ENCODE measurements at regions not wholly inside any gene's neighbourhood (a gene's known extent, or its start where the extent isn't known, plus 50 kb on each side); places are given as distances from the start of the nearest gene placed in this dataset.

- no peak overlapping the region for H3K27ac ChIP-seq
- TF ChIP-seq CTCF (IDR thresholded peaks at IDR 0.05) (no peak), ZFX (IDR thresholded peaks at IDR 0.05; ENCODE audit: borderline replicate concordance) (no peak)
Observed at GRCh38 chr5:90015584-90016018, 394.0 kb downstream of the CETN3 start.

- no peak overlapping the region for H3K27ac ChIP-seq
- no peak for TF ChIP-seq CTCF (IDR thresholded peaks at IDR 0.05)
- TF ChIP-seq ZFX (IDR thresholded peaks at IDR 0.05; ENCODE audit: borderline replicate concordance), result no peak
Observed at GRCh38 chr5:90014420-90014819, 395.1 kb downstream of the CETN3 start.

- H3K27ac ChIP-seq, result no peak overlapping the region
- TF ChIP-seq ZFX (IDR thresholded peaks at IDR 0.05; ENCODE audit: borderline replicate concordance) (no peak), CTCF (IDR thresholded peaks at IDR 0.05) (no peak)
Observed at GRCh38 chr5:90000351-90000750, 409.2 kb downstream of the CETN3 start.

GRCh38 chr5:89998519-89999305, 410.8 kb downstream of the CETN3 start:
- H3K27ac ChIP-seq, result no peak overlapping the region
- TF ChIP-seq ZFX (IDR thresholded peaks at IDR 0.05; ENCODE audit: borderline replicate concordance) (no peak), CTCF (IDR thresholded peaks at IDR 0.05) (no peak)

DNA sequence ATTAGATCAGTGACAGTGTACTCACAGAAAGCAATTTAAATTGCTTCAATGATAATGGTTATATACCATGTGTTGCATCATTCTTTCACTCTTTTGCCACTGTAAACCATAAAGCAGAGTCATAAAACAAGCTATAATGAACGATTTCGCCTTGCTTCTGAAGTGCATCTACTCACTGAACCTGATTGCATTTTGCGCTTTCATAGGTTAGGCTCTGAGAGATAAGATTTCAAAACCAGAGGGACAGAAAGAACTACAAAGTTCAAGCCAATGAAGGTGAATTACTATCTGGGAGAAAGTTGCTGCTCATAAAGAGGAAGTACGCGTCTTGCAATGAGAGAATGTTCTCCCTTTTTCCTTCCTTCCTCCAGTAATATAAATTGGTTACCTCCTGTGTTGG, 412.7 kb downstream of the CETN3 start:
- no peak overlapping the region for H3K27ac ChIP-seq
- no peak for TF ChIP-seq ZFX (IDR thresholded peaks at IDR 0.05; ENCODE audit: borderline replicate concordance)
- no peak for TF ChIP-seq CTCF (IDR thresholded peaks at IDR 0.05)

GRCh38 chr5:89996335-89996734, 413.2 kb downstream of the CETN3 start:
- no peak overlapping the region for H3K27ac ChIP-seq
- TF ChIP-seq ZFX (IDR thresholded peaks at IDR 0.05; ENCODE audit: borderline replicate concordance), result no peak
- TF ChIP-seq CTCF (IDR thresholded peaks at IDR 0.05), result no peak

- TF ChIP-seq CTCF (IDR thresholded peaks at IDR 0.05) (no peak), ZFX (IDR thresholded peaks at IDR 0.05; ENCODE audit: borderline replicate concordance) (no peak)
- no peak overlapping the region for H3K27ac ChIP-seq
Observed at GRCh38 chr5:89994266-89994665, 415.3 kb downstream of the CETN3 start.
